Adrenal gland (tissue), 9 donors: ENCODE measurements at regions not wholly inside any gene's neighbourhood (a gene's known extent, or its start where the extent isn't known, plus 50 kb on each side); places are given as distances from the start of the nearest gene placed in this dataset.
"Not testable (repeated sequence)": the region's sequence is repeated elsewhere in the genome, so short reads cannot be mapped to it uniquely, and the experiment has no call there.

Experiments
- DNase-seq, 7 donors: peaks; one replicate each; pipeline ENCODE4 v3.0.0-alpha.2; 2019 to 2020
- H3K27ac ChIP-seq, 5 donors: fragments of 200-600 bp; sonication (generic) in 4 of 5; 1 replicate in 3 of 5; 2 replicates in 2 of 5; pipeline versions ENCODE4 v1.5.1 to v1.8.0; 2016 to 2020; ENCODE audit warnings: mild to moderate bottlenecking in 1 of 5
- H3K27me3 ChIP-seq: fragments of 200-600 bp; 2 replicates; pipeline ENCODE4 v1.8.0; 2021
- H3K36me3 ChIP-seq, 2 donors: fragments of 200-600 bp; replicated peaks in 1 of 2; 1 replicate in 1 of 2; 2 replicates in 1 of 2; pipeline versions ENCODE4 v1.5.1 to v1.8.0; 2018 to 2022
- H3K4me1 ChIP-seq, 2 donors: fragments of 200-600 bp; replicated peaks in 1 of 2; 1 replicate in 1 of 2; 2 replicates in 1 of 2; pipeline versions ENCODE4 v1.5.1 to v1.8.0; 2018 to 2021
- H3K4me3 ChIP-seq, 4 donors: fragments of 200-600 bp; sonication (generic) in 3 of 4; one replicate each; pipeline ENCODE4 v1.5.1; 2016 to 2018
- H3K9me3 ChIP-seq, 3 donors: fragments of 200-600 bp; sonication (generic) in 1 of 3; replicated peaks in 1 of 3; 1 replicate in 2 of 3; 2 replicates in 1 of 3; pipeline versions ENCODE4 v1.5.1 to v1.8.0; 2016 to 2021
- POLR2A ChIP-seq, 2 donors: fragments of 450-650 bp; IDR thresholded peaks; one replicate each; pipeline ENCODE4 v1.6.1; 2017; ENCODE audit warnings: antibody characterized with exemption in 2 of 2, mild to moderate bottlenecking in 2 of 2, moderate library complexity in 1 of 2
- WGBS, 4 donors: extraction: QIAGEN DNeasy Blood & Tissue Kit in 2 of 4; methylation state at CpG; one replicate each; pipeline versions ENCODE4 v1.1.5 to v1.1.7; 2013 to 2017; 5-methylcytosine and 5-hydroxymethylcytosine counted together
- intact Hi-C, 2 donors: fragments of 100-400 bp; cut with DNase I; formaldehyde crosslinking; loops; one replicate each; pipeline versions ENCODE4 v1.14.1 to v1.15.0; 2022 to 2023
- TF ChIP-seq, protein P1 (sequence below), 6 experiments: fragments of 450-650 bp in 4 of 6; fragments of 200-600 bp in 2 of 6; sonication (generic) in 1 of 6; IDR thresholded peaks; 1 replicate in 5 of 6; 2 replicates in 1 of 6; pipeline versions ENCODE4 v1.5.1 to v1.8.0; 2016 to 2021; ENCODE audit warnings: antibody characterized with exemption in 6 of 6, mild to moderate bottlenecking in 2 of 6, moderate library complexity in 1 of 6
- donor health status: healthy with polysubstance abuse.
- donor health status: Bipolar disorder and iron deficiency.
- donor health status: DM: yes; HTN: yes; CAD: no.
- donor health status: DM: no; HTN: no; CAD: no.
- donor health status: DM: no; HTN: no; CAD: no.

GRCh38 chr7:77484785-77485184 is 52.3 kb upstream of the PTPN12 start:
- TF ChIP-seq, protein P1, sequence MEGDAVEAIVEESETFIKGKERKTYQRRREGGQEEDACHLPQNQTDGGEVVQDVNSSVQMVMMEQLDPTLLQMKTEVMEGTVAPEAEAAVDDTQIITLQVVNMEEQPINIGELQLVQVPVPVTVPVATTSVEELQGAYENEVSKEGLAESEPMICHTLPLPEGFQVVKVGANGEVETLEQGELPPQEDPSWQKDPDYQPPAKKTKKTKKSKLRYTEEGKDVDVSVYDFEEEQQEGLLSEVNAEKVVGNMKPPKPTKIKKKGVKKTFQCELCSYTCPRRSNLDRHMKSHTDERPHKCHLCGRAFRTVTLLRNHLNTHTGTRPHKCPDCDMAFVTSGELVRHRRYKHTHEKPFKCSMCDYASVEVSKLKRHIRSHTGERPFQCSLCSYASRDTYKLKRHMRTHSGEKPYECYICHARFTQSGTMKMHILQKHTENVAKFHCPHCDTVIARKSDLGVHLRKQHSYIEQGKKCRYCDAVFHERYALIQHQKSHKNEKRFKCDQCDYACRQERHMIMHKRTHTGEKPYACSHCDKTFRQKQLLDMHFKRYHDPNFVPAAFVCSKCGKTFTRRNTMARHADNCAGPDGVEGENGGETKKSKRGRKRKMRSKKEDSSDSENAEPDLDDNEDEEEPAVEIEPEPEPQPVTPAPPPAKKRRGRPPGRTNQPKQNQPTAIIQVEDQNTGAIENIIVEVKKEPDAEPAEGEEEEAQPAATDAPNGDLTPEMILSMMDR (IDR thresholded peaks at IDR 0.05): no peak
- no peak for TF ChIP-seq POLR2A (IDR thresholded peaks at IDR 0.05)
- intact Hi-C loops: no loop called here
- no peak for DNase-seq
- H3K27ac ChIP-seq: no peak overlapping the region
- 71 to 77% (median 74%) methylated on average over 7 of the region's 7 CpGs for WGBS, 4 donors
- H3K4me3 ChIP-seq: no peak overlapping the region
- no peaks in the 10 kb centered on the region for H3K36me3 ChIP-seq
- no peaks in the 10 kb centered on the region for H3K27me3 ChIP-seq
- no peaks in the 10 kb centered on the region for H3K9me3 ChIP-seq
- no peaks in the 10 kb centered on the region for H3K4me1 ChIP-seq

GRCh38 chr7:77482015-77482414 is 55.1 kb upstream of the PTPN12 start:
- Histone ChIP-seq H3K9me3 (no peaks in the 10 kb centered on the region), H3K4me1 (no peaks in the 10 kb centered on the region), H3K36me3 (no peaks in the 10 kb centered on the region), H3K4me3 (no peak overlapping the region), H3K27ac (no peak overlapping the region), H3K27me3 (no peaks in the 10 kb centered on the region)
- 58 to 71% (median 61%) methylated on average over 3 of the region's 3 CpGs for WGBS, 4 donors
- intact Hi-C loops: no loop called here
- no peak for TF ChIP-seq POLR2A (IDR thresholded peaks at IDR 0.05)
- TF ChIP-seq, protein P1 (IDR thresholded peaks at IDR 0.05): no peak
- DNase-seq: no peak

DNA sequence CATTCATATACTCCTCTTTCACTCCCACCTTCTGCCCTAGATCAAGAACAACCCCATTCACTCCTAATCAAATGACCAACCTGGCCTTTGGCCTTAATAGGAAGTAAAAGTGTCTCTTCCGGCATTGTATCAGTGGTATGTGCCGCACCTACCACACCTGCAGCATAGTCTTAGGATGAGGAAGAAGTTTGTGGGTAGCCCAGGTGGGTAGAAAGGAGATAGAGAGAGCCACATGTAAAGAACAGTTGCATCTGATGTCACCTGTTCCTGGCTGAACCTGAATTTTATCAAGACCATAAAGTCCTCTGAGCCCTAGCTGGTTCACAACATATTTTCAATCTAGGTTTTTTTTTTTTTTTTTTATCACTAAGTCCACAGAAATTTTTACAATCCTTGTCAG is 55.5 kb upstream of the PTPN12 start:
- Histone ChIP-seq H3K36me3 (no peaks in the 10 kb centered on the region), H3K27me3 (no peaks in the 10 kb centered on the region), H3K4me1 (no peaks in the 10 kb centered on the region), H3K4me3 (no peak overlapping the region), H3K27ac (no peak overlapping the region), H3K9me3 (no peaks in the 10 kb centered on the region)
- TF ChIP-seq, protein P1 (IDR thresholded peaks at IDR 0.05): no peak
- TF ChIP-seq POLR2A (IDR thresholded peaks at IDR 0.05): no peak
- DNase-seq: no peak
- intact Hi-C loops: no loop called here
- 90 to 96% (median 93%) methylated on average over 2 of the region's 2 CpGs for WGBS, 4 donors

- H3K36me3 ChIP-seq, H3K27me3 ChIP-seq, DNase-seq, H3K9me3 ChIP-seq, H3K4me3 ChIP-seq, H3K27ac ChIP-seq, intact Hi-C loops, H3K4me1 ChIP-seq: not testable (repeated sequence)
- WGBS, 4 donors: 86 to 92% (median 87%) methylated on average over 3 to 4 of the region's 4 CpGs
These were observed 56.9 kb upstream of the PTPN12 start for GRCh38 chr7:77480102-77480627.

- no peak for TF ChIP-seq POLR2A (IDR thresholded peaks at IDR 0.05)
- TF ChIP-seq, protein P1 (IDR thresholded peaks at IDR 0.05): no peak
- intact Hi-C loops: no loop called here
- Histone ChIP-seq H3K36me3 (no peaks in the 10 kb centered on the region), H3K9me3 (no peaks in the 10 kb centered on the region), H3K27ac (no peak overlapping the region), H3K4me3 (no peak overlapping the region), H3K4me1 (no peaks in the 10 kb centered on the region), H3K27me3 (no peaks in the 10 kb centered on the region)
- DNase-seq: no peak
- 87 to 96% (median 91%) methylated on average over 3 of the region's 3 CpGs for WGBS, 4 donors
These were observed 57.5 kb upstream of the PTPN12 start for GRCh38 chr7:77479536-77480088.
